ENCODE measurements at regions not wholly inside any gene's neighbourhood (a gene's known extent, or its start where the extent isn't known, plus 50 kb on each side); places are given as distances from the start of the nearest gene placed in this dataset.
A peak's percentile ranks its signal among the peaks of the same experiment; 100 is the strongest.

GRCh38 chr13:91139232-91139631, 208.3 kb upstream of the MIR17HG start:
- Histone ChIP-seq H3K27ac (ENCODE audit: low read depth, low read length) (no peak overlapping the region), H3K9me3 (ENCODE audit: low read depth, low read length) (no peaks in the 10 kb centered on the region)

DNA sequence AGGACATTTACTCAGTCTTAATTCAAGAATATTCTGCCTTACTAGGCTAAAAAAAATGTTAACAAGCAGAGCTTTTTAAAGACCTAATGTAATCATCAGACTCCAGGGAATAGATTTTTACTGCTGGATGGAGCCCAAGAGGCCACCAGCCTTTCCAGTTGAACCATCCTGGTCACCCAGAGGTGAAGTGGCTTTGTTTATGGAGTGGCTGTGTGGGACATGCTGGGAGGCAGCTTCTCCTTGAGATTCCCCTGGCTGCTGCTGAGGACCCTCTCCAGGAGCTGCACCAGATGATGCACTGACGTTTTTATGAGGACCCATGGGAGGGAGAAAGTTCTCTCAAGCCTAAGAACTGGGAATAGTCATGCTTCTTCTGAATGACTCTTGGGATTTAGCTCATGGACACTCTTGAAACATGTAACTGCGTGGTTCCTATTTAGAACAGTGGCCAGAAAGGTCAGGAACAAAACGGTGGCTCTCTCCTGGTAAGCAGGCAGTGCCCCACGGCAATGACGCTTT, 205.9 kb upstream of the MIR17HG start:
- H3K9me3 ChIP-seq (ENCODE audit: low read depth, low read length) = no peaks in the 10 kb centered on the region
- H3K4me3 ChIP-seq (ENCODE audit: insufficient read depth, low read length) = no peak overlapping the region
- H3K36me3 ChIP-seq (ENCODE audit: insufficient read depth, low read length) = no peaks in the 10 kb centered on the region
- no peaks in the 10 kb centered on the region for H3K27me3 ChIP-seq (ENCODE audit: insufficient read depth, low read length)
- no peaks in the 10 kb centered on the region for H3K4me1 ChIP-seq (ENCODE audit: insufficient read depth, low read length)
- H3K27ac ChIP-seq (ENCODE audit: low read depth, low read length) = no peak overlapping the region
- TF ChIP-seq, protein P1, sequence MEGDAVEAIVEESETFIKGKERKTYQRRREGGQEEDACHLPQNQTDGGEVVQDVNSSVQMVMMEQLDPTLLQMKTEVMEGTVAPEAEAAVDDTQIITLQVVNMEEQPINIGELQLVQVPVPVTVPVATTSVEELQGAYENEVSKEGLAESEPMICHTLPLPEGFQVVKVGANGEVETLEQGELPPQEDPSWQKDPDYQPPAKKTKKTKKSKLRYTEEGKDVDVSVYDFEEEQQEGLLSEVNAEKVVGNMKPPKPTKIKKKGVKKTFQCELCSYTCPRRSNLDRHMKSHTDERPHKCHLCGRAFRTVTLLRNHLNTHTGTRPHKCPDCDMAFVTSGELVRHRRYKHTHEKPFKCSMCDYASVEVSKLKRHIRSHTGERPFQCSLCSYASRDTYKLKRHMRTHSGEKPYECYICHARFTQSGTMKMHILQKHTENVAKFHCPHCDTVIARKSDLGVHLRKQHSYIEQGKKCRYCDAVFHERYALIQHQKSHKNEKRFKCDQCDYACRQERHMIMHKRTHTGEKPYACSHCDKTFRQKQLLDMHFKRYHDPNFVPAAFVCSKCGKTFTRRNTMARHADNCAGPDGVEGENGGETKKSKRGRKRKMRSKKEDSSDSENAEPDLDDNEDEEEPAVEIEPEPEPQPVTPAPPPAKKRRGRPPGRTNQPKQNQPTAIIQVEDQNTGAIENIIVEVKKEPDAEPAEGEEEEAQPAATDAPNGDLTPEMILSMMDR (IDR thresholded peaks at IDR 0.05; ENCODE audit: extremely low read depth, low read depth, low read length) = no peak
- peak; percentile 48 for DNase-seq (ENCODE audit: insufficient read length, low spot score, missing footprints)
- H4K20me1 ChIP-seq (ENCODE audit: insufficient read depth, low read length) = no peaks in the 10 kb centered on the region
- H3K79me2 ChIP-seq (ENCODE audit: insufficient read depth, low read length) = no peaks in the 10 kb centered on the region
- H2AFZ ChIP-seq (ENCODE audit: low read length) = no peak overlapping the region
- H3K4me2 ChIP-seq (ENCODE audit: insufficient read depth, low read length) = no peak overlapping the region

More at GRCh38 chr13:91139232-91139631, 208.3 kb upstream of the MIR17HG start:
- Histone ChIP-seq H3K36me3 (ENCODE audit: insufficient read depth, low read length) (no peaks in the 10 kb centered on the region), H3K4me1 (ENCODE audit: insufficient read depth, low read length) (no peaks in the 10 kb centered on the region), H3K4me3 (ENCODE audit: insufficient read depth, low read length) (no peak overlapping the region), H4K20me1 (ENCODE audit: insufficient read depth, low read length) (no peaks in the 10 kb centered on the region), H3K4me2 (ENCODE audit: insufficient read depth, low read length) (no peak overlapping the region), H2AFZ (ENCODE audit: low read length) (no peak overlapping the region), H3K27me3 (ENCODE audit: insufficient read depth, low read length) (no peaks in the 10 kb centered on the region), H3K79me2 (ENCODE audit: insufficient read depth, low read length) (no peaks in the 10 kb centered on the region)
- DNase-seq (ENCODE audit: insufficient read length, low spot score, missing footprints) = no peak
- TF ChIP-seq, protein P1 (IDR thresholded peaks at IDR 0.05; ENCODE audit: extremely low read depth, low read depth, low read length) = no peak

GRCh38 chr13:91142572-91142971, 204.9 kb upstream of the MIR17HG start:
- Histone ChIP-seq H3K27ac (ENCODE audit: low read depth, low read length) (no peak overlapping the region), H3K27me3 (ENCODE audit: insufficient read depth, low read length) (no peaks in the 10 kb centered on the region), H4K20me1 (ENCODE audit: insufficient read depth, low read length) (no peaks in the 10 kb centered on the region), H3K4me3 (ENCODE audit: insufficient read depth, low read length) (no peak overlapping the region), H3K79me2 (ENCODE audit: insufficient read depth, low read length) (no peaks in the 10 kb centered on the region), H3K9me3 (ENCODE audit: low read depth, low read length) (no peaks in the 10 kb centered on the region), H2AFZ (ENCODE audit: low read length) (no peak overlapping the region), H3K4me1 (ENCODE audit: insufficient read depth, low read length) (no peaks in the 10 kb centered on the region), H3K36me3 (ENCODE audit: insufficient read depth, low read length) (no peaks in the 10 kb centered on the region), H3K4me2 (ENCODE audit: insufficient read depth, low read length) (no peak overlapping the region)
- TF ChIP-seq, protein P1 (IDR thresholded peaks at IDR 0.05; ENCODE audit: extremely low read depth, low read depth, low read length) = no peak
- DNase-seq (ENCODE audit: insufficient read length, low spot score, missing footprints) = no peak

GRCh38 chr13:91144054-91144453, 203.4 kb upstream of the MIR17HG start:
- TF ChIP-seq, protein P1 (IDR thresholded peaks at IDR 0.05; ENCODE audit: extremely low read depth, low read depth, low read length) = no peak
- no peaks in the 10 kb centered on the region for H3K36me3 ChIP-seq (ENCODE audit: insufficient read depth, low read length)
- H3K4me1 ChIP-seq (ENCODE audit: insufficient read depth, low read length) = no peaks in the 10 kb centered on the region
- H3K27ac ChIP-seq (ENCODE audit: low read depth, low read length) = no peak overlapping the region
- H3K9me3 ChIP-seq (ENCODE audit: low read depth, low read length) = no peaks in the 10 kb centered on the region
- H3K27me3 ChIP-seq (ENCODE audit: insufficient read depth, low read length) = no peaks in the 10 kb centered on the region
- no peak overlapping the region for H2AFZ ChIP-seq (ENCODE audit: low read length)
- H3K4me2 ChIP-seq (ENCODE audit: insufficient read depth, low read length) = no peak overlapping the region
- DNase-seq (ENCODE audit: insufficient read length, low spot score, missing footprints) = no peak
- no peaks in the 10 kb centered on the region for H3K79me2 ChIP-seq (ENCODE audit: insufficient read depth, low read length)
- H3K4me3 ChIP-seq (ENCODE audit: insufficient read depth, low read length) = no peak overlapping the region
- H4K20me1 ChIP-seq (ENCODE audit: insufficient read depth, low read length) = no peaks in the 10 kb centered on the region

Data from osteoblast (primary cell).